ENCODE measurements at regions not wholly inside any gene's neighbourhood (a gene's known extent, or its start where the extent isn't known, plus 50 kb on each side); places are given as distances from the start of the nearest gene placed in this dataset.
"Not testable (repeated sequence)": the region's sequence is repeated elsewhere in the genome, so short reads cannot be mapped to it uniquely, and the experiment has no call there.

DNA sequence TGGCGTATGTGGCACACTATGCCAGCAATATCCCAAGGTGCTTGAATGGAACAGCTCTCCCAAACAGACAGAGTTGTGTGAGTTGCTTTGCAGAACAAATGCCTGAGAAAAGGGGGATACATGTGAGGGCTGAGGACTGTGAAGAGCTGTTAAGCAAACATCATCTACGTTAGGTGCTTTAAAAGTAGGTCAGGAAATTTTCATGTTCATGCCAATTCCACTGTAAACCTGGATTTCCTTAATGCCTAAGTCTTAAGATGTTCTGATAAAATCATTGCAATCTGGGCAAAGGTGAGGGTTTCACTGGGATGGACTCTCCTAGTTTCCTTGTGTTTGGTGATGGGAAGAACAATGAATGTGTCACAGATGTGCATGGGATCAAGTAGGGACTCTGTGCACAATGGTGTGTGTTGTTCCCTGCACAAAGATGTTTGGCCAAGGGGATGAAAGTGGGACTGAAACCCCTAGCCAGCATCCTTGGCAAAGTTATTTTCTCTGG lies 227.9 kb downstream of the KTN1 start:
- no peak for DNase-seq

- no peak for DNase-seq
These were observed 233.6 kb downstream of the KTN1 start for GRCh38 chr14:55813630-55814029.

DNA sequence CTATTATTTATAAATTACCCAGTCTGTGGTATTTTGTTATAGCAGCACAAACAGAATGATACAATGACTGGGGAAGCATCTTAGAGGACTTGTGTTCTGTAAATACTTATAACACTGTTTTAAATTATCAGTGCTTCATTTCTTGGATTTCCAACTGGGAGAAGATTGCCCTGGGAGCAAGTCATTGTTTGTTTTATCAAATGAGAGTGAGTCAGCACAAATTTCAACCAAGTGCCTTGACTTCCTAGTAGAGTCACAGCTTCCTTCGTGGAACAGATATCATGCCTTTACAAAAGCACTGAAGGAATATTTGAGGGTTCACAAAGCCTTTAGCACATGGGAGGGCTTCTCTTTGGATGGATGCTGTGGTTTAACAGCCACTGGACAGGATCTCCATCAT lies 234.1 kb downstream of the KTN1 start:
- no peak for DNase-seq

GRCh38 chr14:55814873-55815272 lies 234.9 kb downstream of the KTN1 start:
- no peak for DNase-seq

DNA sequence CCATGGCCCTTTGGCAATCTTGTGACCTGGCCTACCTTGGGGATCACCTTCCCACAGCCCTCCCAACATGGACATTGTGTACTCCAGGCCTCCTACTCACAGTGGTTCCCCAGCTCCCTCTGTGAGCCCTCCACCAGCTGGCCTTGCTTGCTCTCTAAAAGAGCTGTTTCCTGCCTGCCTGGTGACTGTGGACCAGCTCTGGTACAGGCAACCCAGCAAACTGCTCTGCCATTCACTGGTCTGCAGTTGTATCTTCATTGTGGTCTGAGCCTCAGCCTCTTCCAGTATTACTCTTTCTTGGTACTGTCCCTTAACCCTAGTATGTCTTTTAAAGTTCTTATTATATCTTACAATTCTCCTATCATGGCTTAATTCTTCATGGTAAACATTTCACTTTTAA lies 236.2 kb downstream of the KTN1 start:
- DNase-seq: no peak

DNA sequence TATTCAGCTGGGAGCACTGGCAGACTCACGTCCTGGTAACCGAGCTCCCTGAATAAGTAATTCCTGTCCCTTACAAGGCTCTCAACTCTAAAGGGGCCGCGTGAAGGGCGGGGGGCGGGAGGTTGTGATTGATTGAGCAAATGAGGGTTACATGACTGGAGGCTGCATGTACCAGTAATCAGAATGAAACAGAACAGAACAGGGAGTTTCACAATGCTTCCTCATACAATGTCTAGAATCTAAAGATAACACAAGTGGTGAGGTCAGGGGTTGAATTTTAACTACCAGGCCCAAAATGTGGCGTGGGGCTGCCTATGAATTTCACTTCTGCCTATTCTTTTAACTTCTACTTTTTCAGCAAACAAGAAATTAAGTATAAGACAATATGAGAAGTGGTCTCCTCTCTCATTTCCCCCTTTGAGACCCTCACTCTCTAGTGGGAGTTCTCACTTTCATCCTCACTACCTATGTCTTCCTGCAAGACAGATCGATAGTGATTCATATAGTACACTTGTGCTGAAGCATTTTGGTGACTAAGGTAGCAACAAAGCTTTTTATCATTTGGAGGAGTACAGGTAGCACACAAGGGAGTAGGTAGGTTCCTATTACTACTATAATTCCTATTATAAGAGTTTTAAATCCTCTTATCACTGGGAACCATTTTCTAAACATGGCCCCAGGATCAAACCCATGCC lies 239.8 kb downstream of the KTN1 start:
- no peak for DNase-seq

DNA sequence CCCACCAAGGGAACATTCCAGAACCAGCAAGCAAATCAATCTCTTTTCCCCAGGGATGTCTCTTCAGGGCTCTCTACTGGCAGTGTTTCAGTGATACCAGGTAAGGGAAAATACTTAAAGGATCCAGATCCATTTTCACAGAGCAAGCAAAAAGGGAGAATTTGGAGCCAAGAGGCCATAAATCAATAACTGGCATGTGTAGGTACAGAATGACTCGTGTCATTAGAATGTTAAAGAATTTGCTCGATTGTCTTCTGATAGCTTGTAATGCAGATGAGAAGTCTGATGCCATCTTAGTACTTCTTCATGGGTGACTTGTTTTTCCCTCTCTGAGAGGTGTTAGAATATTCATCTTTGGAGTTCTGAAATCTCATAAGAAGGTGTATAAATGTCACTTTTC lies 242.9 kb downstream of the KTN1 start:
- no peak for DNase-seq

DNA sequence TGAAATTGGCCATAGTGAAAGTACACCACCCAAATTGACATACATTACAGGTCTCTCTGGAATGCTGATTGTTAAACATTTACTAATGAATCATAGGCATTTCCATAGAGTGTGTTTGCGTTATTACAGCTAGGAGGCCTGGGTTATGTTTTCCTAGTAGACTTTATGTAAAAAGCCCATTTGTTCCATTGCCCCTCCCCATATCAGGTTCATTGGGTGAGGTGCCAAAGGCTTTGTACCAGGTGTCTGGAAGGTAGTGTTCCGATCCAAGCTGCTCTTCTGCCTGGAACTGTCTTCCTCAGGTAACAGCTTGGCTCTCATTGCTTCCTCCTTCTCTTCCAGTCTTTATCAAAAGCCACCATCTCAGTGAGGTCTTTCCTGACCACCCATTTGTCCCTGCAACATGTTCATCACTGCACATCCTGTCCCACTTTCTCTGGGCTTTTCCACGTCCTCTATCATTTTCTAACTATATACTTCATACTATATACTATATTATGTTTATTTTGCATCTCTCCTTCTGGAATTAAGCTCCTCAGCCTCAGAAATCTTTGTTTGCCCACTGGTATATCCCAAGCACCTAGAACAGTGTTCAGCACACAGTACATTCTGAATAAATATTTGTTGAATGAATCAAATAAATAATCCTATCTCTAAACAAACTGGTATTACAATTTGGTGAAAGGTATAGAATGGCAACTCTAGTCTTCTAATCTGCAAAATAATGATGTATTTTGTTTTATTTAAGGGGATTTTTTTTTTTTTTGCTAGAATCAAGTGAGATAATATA lies 252.3 kb downstream of the KTN1 start:
- no peak for DNase-seq

- no peak for DNase-seq
These were observed 253.0 kb downstream of the KTN1 start for GRCh38 chr14:55832974-55833373.

DNA sequence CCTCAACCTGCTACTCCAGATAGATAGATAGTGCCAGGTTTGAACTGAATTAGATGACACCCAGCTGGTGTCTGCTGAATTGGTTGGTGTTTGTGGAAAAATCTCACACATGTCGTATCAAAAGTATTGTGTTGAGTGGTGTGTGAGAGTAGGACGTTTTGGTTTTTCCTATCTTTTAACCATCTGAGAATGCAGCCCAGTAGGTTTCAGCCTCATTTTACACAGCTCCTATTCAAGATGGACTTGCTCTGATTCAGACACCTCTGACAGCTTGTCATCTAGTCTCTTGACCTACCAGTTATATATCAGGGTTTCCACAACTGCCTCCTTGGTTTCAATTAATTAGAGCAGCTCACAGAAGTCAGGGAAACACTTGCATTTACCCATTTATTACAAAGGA lies 254.4 kb downstream of the KTN1 start:
- DNase-seq: no peak

GRCh38 chr14:55835985-55836384 lies 256.0 kb downstream of the KTN1 start:
- DNase-seq: no peak

- DNase-seq: no peak
These were observed 257.5 kb downstream of the KTN1 start for GRCh38 chr14:55837467-55837866.

GRCh38 chr14:55838529-55839052 lies 258.6 kb downstream of the KTN1 start:
- no peak for DNase-seq

- DNase-seq: not testable (repeated sequence)
These were observed 259.4 kb downstream of the KTN1 start for GRCh38 chr14:55839301-55839947.

GRCh38 chr14:55840821-55841220 lies 260.8 kb downstream of the KTN1 start:
- no peak for DNase-seq

- DNase-seq: no peak
These were observed 261.6 kb downstream of the KTN1 start for GRCh38 chr14:55841625-55842024.

DNA sequence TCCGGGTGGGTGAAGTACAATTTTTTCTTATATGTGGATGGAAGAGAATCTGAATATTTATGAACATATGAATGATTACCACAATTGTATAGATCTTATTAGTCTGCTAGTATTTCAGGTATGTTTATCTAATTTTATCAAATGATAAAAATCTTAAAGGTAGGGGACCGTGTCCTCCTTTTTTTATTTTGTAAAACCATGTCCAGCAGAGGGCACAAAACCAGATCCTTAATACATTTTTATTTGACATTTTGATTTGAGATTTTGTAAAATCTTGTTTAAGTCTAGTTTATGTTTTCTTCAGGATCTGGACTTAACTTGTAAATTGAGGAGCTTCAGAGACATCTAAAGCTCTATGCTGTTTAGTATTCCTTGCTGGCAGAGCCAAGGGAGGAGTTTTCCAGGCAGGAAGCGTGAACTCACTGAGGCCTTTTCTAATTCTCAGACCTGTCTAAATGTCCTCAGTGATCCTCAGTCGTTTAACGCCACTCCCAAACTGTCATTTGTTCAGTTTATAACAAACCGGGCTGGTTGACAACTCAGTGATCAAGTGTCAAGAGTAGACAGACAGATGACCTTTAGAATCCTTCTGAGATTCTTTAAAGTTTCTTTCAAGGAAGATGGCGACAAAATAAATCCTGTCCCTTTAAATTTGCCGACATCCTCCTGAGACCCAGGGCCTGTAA lies 263.9 kb downstream of the KTN1 start:
- no peak for DNase-seq

DNA sequence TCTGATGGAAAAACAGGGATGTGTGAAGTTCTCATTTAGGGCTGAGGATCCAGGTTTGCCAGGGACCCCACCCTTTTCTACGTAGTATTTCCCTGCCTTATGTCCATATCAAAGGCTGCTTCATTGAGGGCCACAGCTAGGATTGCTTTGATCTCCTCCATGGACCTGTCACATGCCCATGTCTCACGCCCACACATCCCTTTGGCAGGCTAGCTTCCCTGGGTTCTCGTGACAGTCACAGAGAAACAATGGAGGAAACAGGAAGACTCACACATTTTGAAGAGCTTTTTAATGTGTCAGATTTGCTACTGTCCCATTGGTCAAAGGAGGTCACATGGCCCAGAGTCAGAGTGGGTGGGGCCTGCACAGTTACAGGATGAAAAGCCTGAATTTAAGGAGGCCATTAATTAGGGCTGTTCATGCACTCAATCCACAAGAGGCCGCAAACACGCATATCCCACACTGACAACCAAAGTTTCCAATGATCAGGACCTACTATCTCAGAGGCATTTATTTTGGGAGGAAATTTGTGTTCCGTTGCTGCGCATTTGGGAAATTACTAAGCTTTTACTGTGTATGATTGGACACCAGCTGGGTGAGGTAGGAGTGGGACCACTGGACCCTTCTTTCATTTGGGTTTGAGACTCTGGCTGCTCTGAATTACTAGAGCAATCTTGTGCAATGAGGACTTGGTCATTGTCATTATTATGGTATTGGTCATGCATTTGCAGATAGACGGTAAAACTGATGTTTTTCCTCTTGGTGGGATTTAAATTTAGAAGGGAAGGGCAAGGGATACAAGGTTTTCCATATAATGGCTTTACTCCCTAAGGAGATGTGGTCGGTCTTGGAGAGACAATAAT lies 266.2 kb downstream of the KTN1 start:
- DNase-seq: no peak

DNA sequence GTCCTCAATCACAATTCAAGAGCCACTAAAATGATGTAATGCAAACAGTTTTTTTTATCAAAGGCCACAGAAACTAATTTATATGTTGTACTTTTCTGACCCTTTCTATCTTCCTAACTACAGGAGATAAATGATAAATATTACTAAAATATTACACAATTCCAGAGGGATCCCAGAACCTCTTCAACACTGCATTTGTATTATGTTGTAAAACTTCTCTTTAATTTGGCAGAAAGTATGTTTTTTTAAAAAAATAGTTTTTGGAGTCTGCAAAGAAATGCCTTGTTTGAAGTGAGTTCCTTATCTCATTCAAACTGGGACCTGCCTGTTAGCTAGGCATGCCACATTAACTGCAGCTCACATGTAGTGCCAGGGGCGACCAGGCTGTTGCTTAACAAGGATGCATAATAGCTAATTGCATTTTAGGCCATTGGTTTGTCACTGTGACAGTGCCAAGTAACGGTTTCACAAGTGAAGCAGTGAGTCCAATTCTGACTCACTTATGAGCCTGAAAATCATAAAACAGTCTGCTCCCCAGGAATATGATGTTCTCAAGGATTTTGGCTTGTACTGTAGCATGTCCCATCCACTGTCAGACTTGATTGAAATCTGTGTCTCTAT lies 266.9 kb downstream of the KTN1 start:
- no peak for DNase-seq

GRCh38 chr14:55847766-55848165 lies 267.8 kb downstream of the KTN1 start:
- no peak for DNase-seq

GRCh38 chr14:55848964-55849363 lies 269.0 kb downstream of the KTN1 start:
- no peak for DNase-seq

DNA sequence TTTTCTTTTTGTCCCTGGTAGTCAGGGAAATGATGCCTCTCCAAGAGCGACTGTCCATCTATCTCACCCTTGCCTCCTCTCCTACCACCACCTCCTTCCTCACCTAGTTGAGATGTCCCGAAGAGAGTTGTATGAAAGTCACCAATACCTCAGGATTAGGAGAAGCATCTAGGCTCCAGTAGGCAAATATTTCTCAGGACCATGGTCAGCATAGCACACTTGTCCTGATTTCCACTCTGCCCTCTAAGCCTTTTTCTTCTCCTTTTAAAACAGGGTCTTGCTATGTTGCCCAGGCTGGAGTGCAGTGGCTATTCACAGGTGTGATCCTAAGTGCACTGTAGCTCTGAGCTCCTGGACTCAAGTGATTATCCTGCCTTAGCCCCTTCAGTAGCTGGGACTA lies 268.4 kb upstream of the PELI2 start:
- DNase-seq: no peak
